ENCODE measurements at regions not wholly inside any gene's neighbourhood (a gene's known extent, or its start where the extent isn't known, plus 50 kb on each side); places are given as distances from the start of the nearest gene placed in this dataset.

- H3K9me3 ChIP-seq (ENCODE audit: control insufficient read depth, insufficient read depth, low read length) = no peaks in the 10 kb centered on the region
- H3K4me1 ChIP-seq (ENCODE audit: control insufficient read depth, insufficient read depth, low read length) = no peaks in the 10 kb centered on the region
- no peak overlapping the region for H3K9ac ChIP-seq (ENCODE audit: low read depth, low read length)
- H3K4me3 ChIP-seq (ENCODE audit: low read depth, low read length) = no peak overlapping the region
- no peak overlapping the region for H3K27ac ChIP-seq (ENCODE audit: low read depth, low read length)
- no peaks in the 10 kb centered on the region for H3K27me3 ChIP-seq (ENCODE audit: control insufficient read depth, insufficient read depth, low read length)
- no peaks in the 10 kb centered on the region for H3K36me3 ChIP-seq (ENCODE audit: control insufficient read depth, insufficient read depth, low read length)
Measured at GRCh38 chr9:88808761-88809354, 182.4 kb upstream of the S1PR3 start.

DNA sequence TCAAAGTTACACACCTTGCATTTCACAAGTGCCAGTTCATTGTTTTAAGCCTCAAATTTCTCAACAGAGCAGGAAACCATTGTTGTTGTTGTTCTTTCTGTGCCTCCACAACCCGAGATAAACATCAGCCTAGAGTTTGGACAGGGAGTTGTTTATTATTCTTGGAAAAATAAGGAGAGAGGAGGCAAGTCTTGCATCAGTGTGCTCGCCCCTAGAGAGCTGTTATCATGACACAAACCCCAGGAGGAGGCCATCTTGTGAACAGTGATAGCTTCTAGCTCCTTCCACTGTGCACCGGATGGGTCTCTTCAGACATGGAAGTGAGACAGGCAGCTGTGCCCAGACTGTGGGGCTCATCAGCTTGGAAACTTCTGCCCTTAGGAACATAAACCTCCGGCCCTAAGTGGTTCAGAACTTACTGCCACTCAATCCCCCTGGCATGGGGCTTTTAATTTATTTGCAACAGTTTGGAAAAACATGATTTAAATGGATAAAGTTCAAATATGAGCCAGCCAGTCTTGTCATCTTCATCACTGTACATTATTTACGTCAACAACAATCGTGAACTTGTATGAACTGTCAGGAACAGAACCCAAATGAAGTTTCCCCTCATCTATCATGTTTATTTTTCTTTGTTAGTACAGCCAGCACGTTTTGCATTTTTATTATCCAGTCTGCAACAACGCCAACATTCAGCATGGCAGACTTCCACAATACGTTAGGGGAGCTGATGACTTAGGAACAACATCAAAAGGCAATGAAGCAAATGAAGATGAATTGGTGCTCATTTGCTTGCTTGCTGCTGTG, 181.7 kb upstream of the S1PR3 start:
- Histone ChIP-seq H3K4me1 (ENCODE audit: control insufficient read depth, insufficient read depth, low read length) (no peaks in the 10 kb centered on the region), H3K27ac (ENCODE audit: low read depth, low read length) (no peak overlapping the region), H3K9ac (ENCODE audit: low read depth, low read length) (no peak overlapping the region), H3K9me3 (ENCODE audit: control insufficient read depth, insufficient read depth, low read length) (no peaks in the 10 kb centered on the region), H3K27me3 (ENCODE audit: control insufficient read depth, insufficient read depth, low read length) (no peaks in the 10 kb centered on the region), H3K36me3 (ENCODE audit: control insufficient read depth, insufficient read depth, low read length) (no peaks in the 10 kb centered on the region), H3K4me3 (ENCODE audit: low read depth, low read length) (no peak overlapping the region)

- Histone ChIP-seq H3K36me3 (ENCODE audit: control insufficient read depth, insufficient read depth, low read length) (no peaks in the 10 kb centered on the region), H3K27me3 (ENCODE audit: control insufficient read depth, insufficient read depth, low read length) (no peaks in the 10 kb centered on the region), H3K27ac (ENCODE audit: low read depth, low read length) (no peak overlapping the region), H3K4me3 (ENCODE audit: low read depth, low read length) (no peak overlapping the region), H3K9ac (ENCODE audit: low read depth, low read length) (no peak overlapping the region), H3K4me1 (ENCODE audit: control insufficient read depth, insufficient read depth, low read length) (no peaks in the 10 kb centered on the region), H3K9me3 (ENCODE audit: control insufficient read depth, insufficient read depth, low read length) (no peaks in the 10 kb centered on the region)
Measured at GRCh38 chr9:88810826-88811225, 180.4 kb upstream of the S1PR3 start.

GRCh38 chr9:88811511-88811910, 179.8 kb upstream of the S1PR3 start:
- Histone ChIP-seq H3K27ac (ENCODE audit: low read depth, low read length) (no peak overlapping the region), H3K9me3 (ENCODE audit: control insufficient read depth, insufficient read depth, low read length) (no peaks in the 10 kb centered on the region), H3K9ac (ENCODE audit: low read depth, low read length) (no peak overlapping the region), H3K4me3 (ENCODE audit: low read depth, low read length) (no peak overlapping the region), H3K36me3 (ENCODE audit: control insufficient read depth, insufficient read depth, low read length) (no peaks in the 10 kb centered on the region), H3K27me3 (ENCODE audit: control insufficient read depth, insufficient read depth, low read length) (no peaks in the 10 kb centered on the region), H3K4me1 (ENCODE audit: control insufficient read depth, insufficient read depth, low read length) (no peaks in the 10 kb centered on the region)

DNA sequence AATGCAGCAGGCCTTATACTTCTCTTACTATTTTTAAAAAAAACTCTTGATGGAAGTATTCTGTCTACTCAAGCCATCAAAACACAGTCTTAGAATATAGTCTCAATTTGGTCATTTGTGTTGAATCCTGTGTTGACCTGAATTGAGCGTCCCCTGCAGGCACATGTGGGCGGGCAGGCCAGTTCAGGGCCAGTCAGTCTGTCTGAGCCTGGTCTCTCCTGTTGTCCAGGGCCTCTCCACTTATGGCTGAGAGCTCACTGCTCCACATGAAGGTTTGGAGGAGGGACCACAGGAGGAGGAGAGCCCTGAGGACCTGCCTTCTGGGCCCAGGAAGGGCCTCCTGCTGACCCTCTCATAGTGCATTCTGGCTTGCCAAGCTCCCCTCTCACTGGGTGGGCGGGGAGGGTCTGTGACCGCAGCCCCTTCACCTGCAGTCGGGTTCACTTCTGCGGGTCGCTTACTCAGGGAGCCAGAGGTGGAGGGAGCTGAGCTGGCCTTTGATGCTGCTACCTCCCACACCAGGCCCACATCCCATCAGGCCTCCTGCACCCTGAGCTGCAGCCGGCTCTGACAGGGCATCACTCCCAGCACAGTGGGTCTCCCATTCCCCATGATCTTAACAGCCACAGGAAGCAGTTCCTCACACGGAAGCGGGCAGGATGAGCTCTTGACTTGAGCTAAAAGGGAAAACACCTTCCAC, 178.2 kb upstream of the S1PR3 start:
- Histone ChIP-seq H3K9ac (ENCODE audit: low read depth, low read length) (no peak overlapping the region), H3K27ac (ENCODE audit: low read depth, low read length) (no peak overlapping the region), H3K9me3 (ENCODE audit: control insufficient read depth, insufficient read depth, low read length) (no peaks in the 10 kb centered on the region), H3K36me3 (ENCODE audit: control insufficient read depth, insufficient read depth, low read length) (no peaks in the 10 kb centered on the region), H3K27me3 (ENCODE audit: control insufficient read depth, insufficient read depth, low read length) (no peaks in the 10 kb centered on the region), H3K4me3 (ENCODE audit: low read depth, low read length) (no peak overlapping the region), H3K4me1 (ENCODE audit: control insufficient read depth, insufficient read depth, low read length) (peaks cover 5% of the 10 kb centered on the region; the same call in 1 of the 2 replicates)

DNA sequence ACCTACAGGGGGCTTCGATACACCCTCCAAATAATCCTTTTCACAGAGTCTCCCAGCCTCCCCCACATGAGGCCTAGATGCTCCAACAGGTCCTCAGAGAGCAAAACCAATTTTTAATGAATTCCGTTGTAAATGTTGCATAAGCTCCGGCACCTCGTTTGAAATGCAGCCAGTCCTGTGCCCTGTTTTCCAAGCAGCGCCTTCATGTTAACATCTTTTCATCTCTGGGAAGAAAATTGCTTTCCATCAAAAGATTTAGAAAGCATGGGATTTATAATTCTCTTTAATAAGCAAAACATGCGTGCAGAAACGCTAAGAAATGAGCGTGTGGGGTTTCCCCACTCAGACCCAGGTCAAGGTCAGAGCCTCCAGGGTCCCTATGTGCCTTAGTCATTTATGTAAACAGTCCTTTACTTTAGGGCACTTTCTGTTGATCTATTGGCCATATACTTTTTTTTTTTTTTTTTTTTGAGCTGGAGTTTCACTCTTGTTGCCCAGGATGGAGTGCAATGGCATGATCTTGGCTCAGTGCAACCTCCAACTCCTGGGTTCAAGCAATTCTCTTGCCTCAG, 177.5 kb upstream of the S1PR3 start:
- Histone ChIP-seq H3K27me3 (ENCODE audit: control insufficient read depth, insufficient read depth, low read length) (no peaks in the 10 kb centered on the region), H3K9ac (ENCODE audit: low read depth, low read length) (no peak overlapping the region), H3K4me3 (ENCODE audit: low read depth, low read length) (no peak overlapping the region), H3K4me1 (ENCODE audit: control insufficient read depth, insufficient read depth, low read length) (peaks cover 11% of the 10 kb centered on the region), H3K36me3 (ENCODE audit: control insufficient read depth, insufficient read depth, low read length) (no peaks in the 10 kb centered on the region), H3K27ac (ENCODE audit: low read depth, low read length) (no peak overlapping the region), H3K9me3 (ENCODE audit: control insufficient read depth, insufficient read depth, low read length) (no peaks in the 10 kb centered on the region)

- peaks cover 16% of the 10 kb centered on the region for H3K4me1 ChIP-seq (ENCODE audit: control insufficient read depth, insufficient read depth, low read length)
- no peak overlapping the region for H3K27ac ChIP-seq (ENCODE audit: low read depth, low read length)
- H3K9me3 ChIP-seq (ENCODE audit: control insufficient read depth, insufficient read depth, low read length) = no peaks in the 10 kb centered on the region
- H3K27me3 ChIP-seq (ENCODE audit: control insufficient read depth, insufficient read depth, low read length) = no peaks in the 10 kb centered on the region
- H3K4me3 ChIP-seq (ENCODE audit: low read depth, low read length) = no peak overlapping the region
- no peaks in the 10 kb centered on the region for H3K36me3 ChIP-seq (ENCODE audit: control insufficient read depth, insufficient read depth, low read length)
- H3K9ac ChIP-seq (ENCODE audit: low read depth, low read length) = no peak overlapping the region
Measured at GRCh38 chr9:88814577-88814976, 176.7 kb upstream of the S1PR3 start.

DNA sequence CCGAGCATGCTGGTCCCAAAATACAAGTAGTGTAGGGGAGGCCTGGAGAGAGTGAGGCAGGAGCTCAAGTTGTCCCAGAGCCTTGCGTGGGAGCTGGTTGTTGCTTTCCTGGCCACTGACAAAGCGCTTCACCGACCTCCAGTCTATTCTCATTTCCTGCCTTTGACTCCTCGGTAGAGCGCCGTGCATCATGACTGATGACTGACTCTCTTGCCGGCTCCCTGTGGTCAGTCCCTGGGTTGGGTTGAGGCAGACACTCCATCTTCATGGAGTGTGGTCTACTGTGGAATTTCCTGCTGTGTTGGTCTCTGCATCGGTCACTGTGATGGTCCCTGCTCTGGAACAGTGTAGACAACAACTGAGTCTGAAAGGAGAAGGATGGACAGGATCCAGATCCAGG, 175.1 kb upstream of the S1PR3 start:
- no peak overlapping the region for H3K9ac ChIP-seq (ENCODE audit: low read depth, low read length)
- peaks cover 16% of the 10 kb centered on the region for H3K4me1 ChIP-seq (ENCODE audit: control insufficient read depth, insufficient read depth, low read length)
- no peak overlapping the region for H3K4me3 ChIP-seq (ENCODE audit: low read depth, low read length)

GRCh38 chr9:88816591-88816990, 174.7 kb upstream of the S1PR3 start:
- Histone ChIP-seq H3K9me3 (ENCODE audit: control insufficient read depth, insufficient read depth, low read length) (no peaks in the 10 kb centered on the region), H3K36me3 (ENCODE audit: control insufficient read depth, insufficient read depth, low read length) (no peaks in the 10 kb centered on the region), H3K4me3 (ENCODE audit: low read depth, low read length) (no peak overlapping the region), H3K4me1 (ENCODE audit: control insufficient read depth, insufficient read depth, low read length) (peaks cover 16% of the 10 kb centered on the region), H3K27me3 (ENCODE audit: control insufficient read depth, insufficient read depth, low read length) (no peaks in the 10 kb centered on the region), H3K27ac (ENCODE audit: low read depth, low read length) (no peak overlapping the region), H3K9ac (ENCODE audit: low read depth, low read length) (no peak overlapping the region)

More for the DNA sequence above, 175.1 kb upstream of the S1PR3 start:
- Histone ChIP-seq H3K27me3 (ENCODE audit: control insufficient read depth, insufficient read depth, low read length) (no peaks in the 10 kb centered on the region), H3K36me3 (ENCODE audit: control insufficient read depth, insufficient read depth, low read length) (no peaks in the 10 kb centered on the region), H3K9me3 (ENCODE audit: control insufficient read depth, insufficient read depth, low read length) (no peaks in the 10 kb centered on the region), H3K27ac (ENCODE audit: low read depth, low read length) (no peak overlapping the region)

DNA sequence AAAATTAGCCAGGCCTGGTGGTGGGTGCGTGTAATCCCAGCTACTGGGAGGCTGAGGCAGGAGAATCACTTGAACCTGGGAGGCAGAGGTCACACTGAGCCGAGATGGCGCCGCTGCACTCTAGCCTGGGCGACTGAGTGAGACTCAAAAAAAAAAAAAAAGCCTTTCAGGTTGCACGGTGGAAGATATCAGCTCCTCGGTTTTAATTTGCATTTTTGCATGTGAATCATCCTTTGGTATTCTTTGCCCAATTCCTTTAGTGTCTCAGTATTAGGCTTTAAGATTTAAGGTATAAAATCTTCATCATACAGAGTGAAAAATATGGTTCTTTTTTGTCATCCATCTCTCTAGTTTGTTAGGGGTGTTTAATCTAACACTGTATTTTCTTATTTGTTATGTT, 173.6 kb upstream of the S1PR3 start:
- peaks cover 16% of the 10 kb centered on the region for H3K4me1 ChIP-seq (ENCODE audit: control insufficient read depth, insufficient read depth, low read length)
- no peaks in the 10 kb centered on the region for H3K9me3 ChIP-seq (ENCODE audit: control insufficient read depth, insufficient read depth, low read length)
- no peaks in the 10 kb centered on the region for H3K27me3 ChIP-seq (ENCODE audit: control insufficient read depth, insufficient read depth, low read length)
- no peaks in the 10 kb centered on the region for H3K36me3 ChIP-seq (ENCODE audit: control insufficient read depth, insufficient read depth, low read length)
- no peak overlapping the region for H3K27ac ChIP-seq (ENCODE audit: low read depth, low read length)
- no peak overlapping the region for H3K9ac ChIP-seq (ENCODE audit: low read depth, low read length)
- H3K4me3 ChIP-seq (ENCODE audit: low read depth, low read length) = no peak overlapping the region
